ENCODE measurements at regions not wholly inside any gene's neighbourhood (a gene's known extent, or its start where the extent isn't known, plus 50 kb on each side); places are given as distances from the start of the nearest gene placed in this dataset.

DNA sequence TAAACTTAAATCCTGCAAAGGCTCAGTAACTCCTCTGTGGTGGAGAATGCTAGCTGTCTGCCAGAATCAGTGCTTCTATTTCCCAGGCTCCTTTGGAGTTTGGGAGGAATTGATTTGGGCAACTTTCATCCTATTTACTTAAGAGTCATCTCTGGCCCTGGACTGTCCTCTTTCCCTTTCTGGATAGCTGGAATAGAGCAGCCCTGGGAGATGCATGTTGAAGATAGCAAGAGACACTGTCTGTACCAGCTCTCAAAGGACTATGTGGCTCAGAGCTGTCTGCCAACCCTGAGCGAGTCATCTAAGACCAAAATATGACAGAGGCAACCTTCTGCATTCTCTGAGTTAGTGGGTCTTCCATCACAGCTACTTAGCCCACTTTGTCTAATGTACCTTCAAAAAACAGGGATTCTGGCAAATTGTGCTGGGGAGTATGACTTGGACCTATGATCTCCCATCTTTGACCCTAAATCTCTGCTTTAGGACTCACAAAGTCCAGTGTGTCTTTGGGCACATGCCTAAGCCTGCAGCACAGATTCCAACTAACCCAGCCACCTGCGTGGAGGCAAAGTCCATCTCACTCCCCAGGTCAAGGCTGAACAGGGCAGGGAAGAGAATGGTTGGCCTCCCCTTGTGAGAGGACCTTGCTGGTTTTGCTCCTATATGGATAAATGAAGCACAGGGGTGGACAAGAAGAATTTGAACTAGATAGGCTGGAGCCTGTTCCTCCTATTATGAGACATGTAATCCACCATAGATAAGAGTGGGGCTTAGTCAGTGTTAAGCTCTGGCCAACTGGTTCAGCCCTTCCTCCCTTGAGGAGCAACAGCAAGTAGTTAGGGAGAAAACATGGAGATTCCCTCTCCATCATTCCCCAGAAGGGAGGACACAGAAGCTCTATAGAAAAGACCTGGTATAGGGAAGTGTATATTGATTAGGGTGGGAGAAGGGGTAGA lies 99.1 kb upstream of the PELI1 start:
- Histone ChIP-seq H3K9me3 (no peaks in the 10 kb centered on the region), H3K27me3 (no peaks in the 10 kb centered on the region), H3K4me1 (peaks cover 0 to 13% (median 0%) of the 10 kb centered on the region in 3 donors), H3K27ac (no peak overlapping the region), H3K4me3 (no peak overlapping the region), H3K36me3 (no peaks in the 10 kb centered on the region)
- TF ChIP-seq EP300 (IDR thresholded peaks at IDR 0.05) (no peak), CTCF (IDR thresholded peaks at IDR 0.05) (no peak), POLR2A (IDR thresholded peaks at IDR 0.05) (no peak), POLR2AphosphoS5 (IDR thresholded peaks at IDR 0.05) (no peak)
- 100% methylated on average over 2 of the region's 2 CpGs for WGBS, 2 donors (ENCODE audit: low coverage in 1 of 2)
- no peak for ATAC-seq

GRCh38 chr2:64244037-64244416 lies 99.8 kb upstream of the PELI1 start:
- 86 to 100% methylated on average over 1 of the region's 1 CpG for WGBS, 2 donors (ENCODE audit: low coverage in 1 of 2)
- ATAC-seq, result no peak
- H3K4me1 ChIP-seq, result peaks cover 0 to 13% (median 0%) of the 10 kb centered on the region in 3 donors
- H3K27ac ChIP-seq, result no peak overlapping the region
- no peaks in the 10 kb centered on the region for H3K27me3 ChIP-seq
- TF ChIP-seq EP300 (IDR thresholded peaks at IDR 0.05) (no peak), CTCF (IDR thresholded peaks at IDR 0.05) (no peak), POLR2A (IDR thresholded peaks at IDR 0.05) (no peak), POLR2AphosphoS5 (IDR thresholded peaks at IDR 0.05) (no peak)
- H3K9me3 ChIP-seq, result no peaks in the 10 kb centered on the region
- no peak overlapping the region for H3K4me3 ChIP-seq
- H3K36me3 ChIP-seq, result no peaks in the 10 kb centered on the region

GRCh38 chr2:64245631-64246030 lies 101.4 kb upstream of the PELI1 start:
- Histone ChIP-seq H3K27me3 (no peaks in the 10 kb centered on the region), H3K36me3 (no peaks in the 10 kb centered on the region), H3K4me3 (no peak overlapping the region), H3K4me1 (peaks cover 0 to 13% (median 0%) of the 10 kb centered on the region in 3 donors), H3K27ac (no peak overlapping the region), H3K9me3 (no peaks in the 10 kb centered on the region)
- WGBS, 2 donors (ENCODE audit: low coverage in 1 of 2), result 60 to 78% methylated on average over 4 of the region's 4 CpGs
- TF ChIP-seq CTCF (IDR thresholded peaks at IDR 0.05) (no peak), POLR2A (IDR thresholded peaks at IDR 0.05) (no peak), EP300 (IDR thresholded peaks at IDR 0.05) (no peak), POLR2AphosphoS5 (IDR thresholded peaks at IDR 0.05) (no peak)
- no peak for ATAC-seq

DNA sequence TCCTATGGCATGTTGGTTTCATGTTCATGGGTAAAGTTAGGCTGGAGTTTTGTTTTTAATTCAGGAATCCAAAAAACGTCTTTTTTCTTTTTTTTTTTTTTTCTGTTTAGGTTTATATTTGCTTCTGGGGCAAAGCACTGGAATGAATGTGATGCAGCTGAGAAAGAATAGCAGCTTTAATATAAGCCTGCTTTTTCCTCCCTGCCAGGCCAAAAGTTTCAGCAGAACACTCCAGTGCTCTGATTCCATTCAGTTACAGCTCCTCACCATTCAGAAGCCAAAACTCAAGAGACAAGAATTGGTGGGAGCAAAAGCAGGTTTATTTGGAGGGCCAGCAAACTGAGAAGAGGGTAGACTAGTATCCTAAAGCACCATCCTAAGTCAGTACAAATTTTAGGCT lies 102.7 kb upstream of the PELI1 start:
- TF ChIP-seq CTCF (IDR thresholded peaks at IDR 0.05) (no peak), POLR2A (IDR thresholded peaks at IDR 0.05) (no peak), POLR2AphosphoS5 (IDR thresholded peaks at IDR 0.05) (no peak), EP300 (IDR thresholded peaks at IDR 0.05) (no peak)
- peaks cover 0 to 13% (median 0%) of the 10 kb centered on the region in 3 donors for H3K4me1 ChIP-seq
- H3K27me3 ChIP-seq, result no peaks in the 10 kb centered on the region
- H3K36me3 ChIP-seq, result no peaks in the 10 kb centered on the region
- H3K9me3 ChIP-seq, result no peaks in the 10 kb centered on the region
- WGBS, 2 donors (ENCODE audit: low coverage in 1 of 2), result 0 to 14% methylated on average over 1 of the region's 1 CpG
- H3K27ac ChIP-seq, result no peak overlapping the region
- H3K4me3 ChIP-seq, result no peak overlapping the region
- no peak for ATAC-seq

GRCh38 chr2:64249426-64249825 lies 105.2 kb upstream of the PELI1 start:
- peaks cover 0 to 13% (median 0%) of the 10 kb centered on the region in 3 donors for H3K4me1 ChIP-seq
- no peak overlapping the region for H3K4me3 ChIP-seq
- 86 to 100% methylated on average over 1 to 3 of the region's 3 CpGs for WGBS, 2 donors (ENCODE audit: low coverage in 1 of 2)
- ATAC-seq, result no peak
- no peak for TF ChIP-seq POLR2AphosphoS5 (IDR thresholded peaks at IDR 0.05)
- no peak for TF ChIP-seq POLR2A (IDR thresholded peaks at IDR 0.05)
- TF ChIP-seq EP300 (IDR thresholded peaks at IDR 0.05), result no peak
- no peak for TF ChIP-seq CTCF (IDR thresholded peaks at IDR 0.05)
- H3K36me3 ChIP-seq, result no peaks in the 10 kb centered on the region
- no peaks in the 10 kb centered on the region for H3K9me3 ChIP-seq
- H3K27me3 ChIP-seq, result no peaks in the 10 kb centered on the region
- no peak overlapping the region for H3K27ac ChIP-seq

All from gastroesophageal sphincter (tissue), 4 donors.